ENCODE measurements at regions not wholly inside any gene's neighbourhood (a gene's known extent, or its start where the extent isn't known, plus 50 kb on each side); places are given as distances from the start of the nearest gene placed in this dataset.

DNA sequence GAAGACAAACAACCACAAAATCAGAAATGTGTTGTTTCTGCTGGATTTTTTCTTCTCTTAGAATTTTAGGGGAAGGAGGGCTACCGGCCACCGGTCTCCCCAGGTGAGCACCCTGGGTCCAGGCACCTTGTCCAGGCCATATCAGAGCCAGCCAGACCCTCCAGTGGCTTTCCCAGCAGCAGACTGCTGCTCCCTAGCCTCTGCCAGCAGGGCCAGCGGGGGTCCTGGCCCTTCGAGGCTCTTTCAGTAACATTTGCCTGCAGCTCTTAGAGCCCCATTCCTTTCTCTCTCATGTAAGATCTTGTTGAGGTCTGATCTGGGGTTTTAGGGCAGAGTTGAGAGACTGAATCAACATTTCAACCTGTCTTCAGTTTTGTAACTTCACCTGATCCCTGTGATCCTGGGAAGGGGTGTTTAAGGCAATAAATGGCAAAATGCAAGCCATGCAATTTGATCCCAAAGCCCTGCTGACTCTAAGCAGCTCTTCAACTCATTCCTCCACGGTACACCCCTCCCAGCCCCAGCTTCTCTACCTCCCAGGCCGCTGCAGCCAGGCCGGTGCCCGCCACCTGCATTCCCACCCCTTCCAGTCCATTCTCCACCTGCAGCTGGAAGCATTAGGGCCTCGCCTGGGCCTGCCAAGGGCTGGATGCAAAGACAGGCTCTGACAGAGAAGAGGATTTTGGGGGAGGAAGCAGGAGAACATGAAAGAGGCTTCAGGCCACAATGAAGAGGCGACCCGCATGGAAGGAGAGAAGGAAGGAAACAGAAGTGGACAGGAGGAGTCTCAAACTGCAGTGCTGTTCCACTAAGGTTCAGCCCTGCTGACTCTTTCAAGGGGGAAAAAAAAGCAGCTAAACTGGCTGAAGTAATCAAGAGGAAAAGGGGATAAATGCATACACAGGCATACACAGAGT lies 113.0 kb upstream of the FGF3 start:
- no peak for DNase-seq (ENCODE audit: low read depth)

DNA sequence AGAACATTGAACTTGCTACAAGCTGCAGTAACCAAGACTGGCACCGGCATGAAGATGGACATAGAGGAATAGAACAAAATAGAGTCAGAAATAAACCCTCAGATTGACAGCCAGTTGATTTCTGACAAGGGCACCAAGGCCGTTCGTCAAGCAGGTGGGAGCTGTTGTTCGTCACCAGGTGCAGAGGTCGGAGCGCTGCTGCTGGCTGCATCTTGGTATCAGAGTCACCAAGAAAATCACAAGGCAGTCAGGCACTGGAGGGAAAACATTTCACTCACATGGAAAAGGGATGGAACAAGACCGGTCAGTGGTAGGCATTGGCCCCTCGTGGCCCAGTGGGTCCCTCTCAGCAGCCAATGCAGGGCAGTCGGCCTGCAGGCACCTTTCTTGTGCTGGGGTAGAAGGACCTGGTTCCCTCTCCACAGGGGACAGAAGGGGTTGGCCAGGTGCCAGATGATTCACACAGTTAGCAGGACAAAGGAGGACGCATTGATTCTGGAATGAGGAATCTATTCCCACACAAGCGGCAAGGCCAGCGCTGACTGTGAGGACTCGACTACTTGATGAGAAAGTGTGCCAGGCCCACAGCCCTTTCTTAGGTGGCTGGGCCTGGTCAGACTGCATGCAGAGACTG lies 115.8 kb upstream of the FGF3 start:
- no peak for DNase-seq (ENCODE audit: low read depth)

DNA sequence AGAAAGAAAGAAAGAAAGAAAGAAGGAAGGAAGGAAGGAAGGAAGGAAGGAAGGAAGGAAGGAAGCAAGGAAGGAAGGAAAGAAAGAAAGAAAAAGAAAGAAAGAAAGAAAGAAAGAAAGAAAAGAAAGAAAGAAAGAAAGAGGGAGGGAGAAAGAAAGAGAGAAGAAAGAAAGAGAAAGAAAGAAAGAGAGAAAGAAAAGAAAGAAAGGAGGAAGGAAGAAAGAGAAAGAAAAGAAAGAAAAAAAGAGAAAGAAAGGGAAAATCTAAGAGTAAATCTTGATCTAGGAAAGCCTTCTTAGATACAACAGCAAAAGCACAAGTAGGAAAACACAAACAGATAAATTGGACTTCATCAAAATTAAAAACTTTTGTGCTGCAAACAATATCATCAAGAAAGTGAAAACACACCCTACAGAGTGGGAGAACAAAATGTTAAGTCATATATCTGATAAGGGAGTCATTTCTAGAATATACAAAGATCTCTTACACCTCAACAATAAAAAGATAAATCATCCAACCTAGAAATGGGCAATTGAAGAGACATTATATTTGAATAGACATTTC lies 116.8 kb upstream of the FGF3 start:
- DNase-seq (ENCODE audit: low read depth) = no peak

DNA sequence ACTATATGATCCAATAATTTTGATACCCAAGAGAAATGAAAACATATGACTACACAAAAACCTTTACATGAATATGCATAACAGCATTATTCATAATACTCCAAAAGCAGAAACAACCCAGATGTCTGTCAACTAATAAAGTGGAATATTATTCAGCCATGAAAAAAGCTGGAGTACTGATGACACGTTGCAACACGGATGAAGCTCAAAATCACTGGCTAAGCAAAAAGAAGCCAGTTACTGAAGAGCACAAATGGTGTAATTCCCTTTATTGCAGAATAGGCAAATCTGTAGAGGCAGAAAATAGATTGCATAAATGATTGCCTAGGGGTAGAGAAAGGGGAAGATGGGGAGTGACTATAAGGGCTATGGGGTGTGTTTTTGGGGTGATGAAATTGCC lies 117.6 kb upstream of the FGF3 start:
- DNase-seq (ENCODE audit: low read depth) = no peak

DNA sequence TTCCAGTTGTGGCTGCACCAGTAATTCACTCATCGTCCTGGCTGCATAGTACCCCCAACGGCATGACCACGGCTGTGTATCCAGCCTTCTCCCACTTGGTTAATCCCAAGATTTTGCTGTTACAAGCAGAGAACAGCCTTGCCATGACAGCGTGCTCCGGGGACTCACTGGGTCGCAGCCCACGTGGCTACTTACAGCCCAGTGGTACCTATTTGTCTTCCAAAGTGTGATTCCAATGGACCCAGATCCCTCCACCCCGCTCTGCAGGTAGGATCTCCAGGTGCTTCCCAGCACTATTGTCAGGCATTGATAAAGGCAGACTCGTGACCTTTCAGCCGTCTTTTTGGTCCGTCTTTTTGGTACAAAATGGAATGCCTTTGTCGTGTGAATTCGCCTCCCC lies 119.0 kb upstream of the FGF3 start:
- no peak for DNase-seq (ENCODE audit: low read depth)

DNA sequence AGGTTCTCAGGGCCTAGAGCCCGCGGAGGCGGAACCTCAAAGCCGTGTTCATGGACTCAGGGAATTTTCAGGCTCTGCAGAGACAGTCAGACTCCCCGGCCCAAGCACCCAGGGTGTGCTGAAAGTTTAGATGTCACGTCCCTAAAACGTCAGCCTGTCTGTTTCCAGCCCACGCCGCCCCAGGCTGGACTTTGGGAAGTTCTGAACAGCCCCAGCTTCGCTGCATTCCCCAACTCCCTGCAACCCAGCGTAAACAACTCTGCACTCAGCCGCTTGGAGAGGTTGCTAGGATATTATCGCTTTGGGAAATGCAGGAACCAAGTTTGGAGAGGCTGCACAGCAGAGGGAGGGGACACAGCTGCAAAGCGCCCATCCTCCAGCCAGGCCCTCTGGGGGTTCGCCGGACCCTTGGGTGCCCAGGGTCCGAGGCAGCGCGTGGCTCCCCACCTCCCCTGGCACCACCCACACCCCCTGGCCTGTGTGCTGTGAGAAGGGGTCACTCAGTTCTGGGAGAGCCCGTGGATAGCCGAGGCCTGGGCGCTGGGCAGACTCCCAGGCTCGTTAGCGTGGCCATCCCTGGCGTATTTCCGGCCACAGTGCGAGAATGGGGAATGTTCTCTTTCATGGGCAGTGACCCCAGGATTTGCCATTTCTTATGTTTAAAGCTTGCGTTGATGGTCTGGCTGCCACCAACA lies 120.5 kb upstream of the FGF3 start:
- DNase-seq (ENCODE audit: low read depth) = no peak

DNA sequence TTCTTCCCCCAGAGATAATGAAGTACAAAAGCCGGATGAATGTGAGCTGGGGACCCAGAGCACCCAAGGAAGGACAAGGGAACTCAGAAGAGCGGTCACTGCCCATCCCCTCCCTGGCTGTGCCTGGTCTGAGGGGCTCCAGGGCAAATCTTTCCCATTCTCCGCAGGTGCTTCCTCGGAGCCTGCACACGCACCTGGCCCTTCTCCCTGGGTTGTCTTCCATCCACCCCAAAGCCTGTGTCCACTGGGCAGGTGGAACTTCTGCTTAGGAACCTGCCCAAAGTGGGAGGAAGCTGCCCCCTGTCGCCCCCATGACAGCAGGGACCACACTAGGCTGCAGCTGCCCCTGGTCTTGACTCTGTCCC lies 121.0 kb upstream of the FGF3 start:
- DNase-seq (ENCODE audit: low read depth) = no peak

DNA sequence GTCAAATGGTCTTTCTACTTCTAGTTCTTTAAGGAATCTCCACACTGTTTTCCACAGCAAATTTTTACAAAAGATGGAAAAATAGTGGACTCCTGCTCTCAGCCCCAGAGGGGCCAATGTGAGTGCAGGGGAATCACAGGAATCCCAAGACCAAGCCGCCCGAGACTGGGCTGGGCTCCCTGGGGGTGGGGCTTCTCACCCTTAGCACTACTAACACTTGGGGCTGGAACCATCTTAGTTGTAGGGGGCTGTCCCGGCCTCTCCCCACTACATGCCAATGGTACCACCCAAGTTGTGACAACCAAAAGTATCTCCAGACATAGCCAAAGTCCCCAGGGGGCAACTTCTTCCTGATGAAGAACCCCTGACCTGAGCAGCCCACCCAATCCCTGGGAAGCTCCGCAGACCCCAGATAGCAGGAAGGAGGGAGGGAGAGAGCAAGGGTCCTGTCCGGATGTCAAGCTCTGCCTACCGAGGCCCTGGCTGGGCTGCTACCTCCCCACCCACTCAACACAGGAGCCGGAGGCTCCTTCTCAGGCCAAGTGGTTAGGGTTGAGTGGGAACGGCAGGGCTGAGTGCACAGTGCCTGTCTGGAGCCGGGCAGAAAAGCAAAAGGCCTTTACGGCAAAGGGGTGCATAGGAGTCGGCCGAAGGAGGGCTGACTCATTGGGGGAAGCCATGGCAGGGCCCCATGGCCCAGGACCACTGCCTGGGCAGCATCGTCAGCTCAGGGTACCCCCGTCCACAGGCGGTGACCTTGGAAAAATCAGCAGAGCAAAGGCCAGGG lies 122.5 kb upstream of the FGF3 start:
- DNase-seq (ENCODE audit: low read depth) = no peak

DNA sequence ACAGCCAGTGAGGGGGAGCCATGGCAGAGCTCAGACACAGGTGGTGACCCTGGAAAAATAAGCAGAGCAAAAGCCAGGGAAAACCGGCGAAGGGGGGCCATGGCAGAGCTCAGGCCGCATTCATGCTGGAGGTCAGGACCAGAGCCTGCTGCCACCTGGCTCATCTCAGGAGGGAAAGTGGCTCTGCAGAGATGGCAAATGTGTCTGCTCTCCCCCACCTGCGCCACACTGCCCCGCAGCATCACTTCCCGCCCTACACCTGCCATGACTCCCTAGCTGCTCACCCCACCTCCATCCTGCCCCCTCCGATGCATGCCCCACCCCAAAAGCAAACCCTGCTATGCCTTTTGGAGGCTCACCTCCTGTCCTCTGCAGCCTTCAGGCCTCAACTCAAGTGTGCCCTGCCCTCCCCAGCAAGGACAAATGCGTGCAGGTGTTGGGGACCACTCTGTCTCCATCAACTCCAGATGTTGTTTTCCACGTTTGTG lies 123.2 kb upstream of the FGF3 start:
- no peak for DNase-seq (ENCODE audit: low read depth)

DNA sequence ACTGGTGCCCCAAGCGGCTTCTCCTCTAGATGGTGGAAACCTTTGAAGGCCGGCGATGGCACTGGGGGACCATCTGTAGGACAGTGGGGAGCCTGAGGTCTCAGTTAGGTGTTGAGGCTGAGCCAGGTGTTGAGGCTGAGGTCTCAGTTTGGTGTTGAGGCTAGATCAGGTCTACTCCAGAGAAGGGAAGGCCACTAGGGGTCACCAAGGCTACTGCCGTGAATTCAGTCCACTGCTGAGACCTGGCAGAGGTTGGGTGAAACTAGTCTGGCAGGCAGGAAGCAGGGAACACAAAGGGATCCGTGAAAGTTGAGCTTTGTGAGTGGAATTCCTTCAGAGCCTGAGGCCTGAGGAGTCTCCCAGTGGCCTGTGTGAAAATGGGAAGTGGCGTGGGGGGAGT lies 123.8 kb upstream of the FGF3 start:
- no peak for DNase-seq (ENCODE audit: low read depth)

DNA sequence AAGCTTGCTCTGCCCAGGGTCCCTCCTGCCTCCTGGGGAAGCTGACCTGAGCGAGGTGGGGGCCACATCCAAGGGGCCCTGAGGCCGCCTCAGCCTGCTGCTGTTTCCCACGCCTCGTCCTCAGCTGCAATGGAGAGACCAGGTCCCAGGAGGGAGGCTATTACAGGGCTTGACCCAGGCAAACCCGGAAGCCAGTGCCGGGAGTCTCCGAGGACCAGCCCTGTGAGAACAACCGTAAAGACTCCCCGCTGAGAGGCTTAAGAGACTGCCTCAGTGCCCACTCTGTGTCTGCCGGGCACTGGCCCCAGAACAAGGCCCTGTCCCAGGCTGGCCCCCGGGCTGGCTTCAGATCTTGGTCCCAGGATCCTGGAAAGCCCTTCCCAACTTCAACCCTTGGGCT lies 124.3 kb upstream of the FGF3 start:
- no peak for DNase-seq (ENCODE audit: low read depth)

DNA sequence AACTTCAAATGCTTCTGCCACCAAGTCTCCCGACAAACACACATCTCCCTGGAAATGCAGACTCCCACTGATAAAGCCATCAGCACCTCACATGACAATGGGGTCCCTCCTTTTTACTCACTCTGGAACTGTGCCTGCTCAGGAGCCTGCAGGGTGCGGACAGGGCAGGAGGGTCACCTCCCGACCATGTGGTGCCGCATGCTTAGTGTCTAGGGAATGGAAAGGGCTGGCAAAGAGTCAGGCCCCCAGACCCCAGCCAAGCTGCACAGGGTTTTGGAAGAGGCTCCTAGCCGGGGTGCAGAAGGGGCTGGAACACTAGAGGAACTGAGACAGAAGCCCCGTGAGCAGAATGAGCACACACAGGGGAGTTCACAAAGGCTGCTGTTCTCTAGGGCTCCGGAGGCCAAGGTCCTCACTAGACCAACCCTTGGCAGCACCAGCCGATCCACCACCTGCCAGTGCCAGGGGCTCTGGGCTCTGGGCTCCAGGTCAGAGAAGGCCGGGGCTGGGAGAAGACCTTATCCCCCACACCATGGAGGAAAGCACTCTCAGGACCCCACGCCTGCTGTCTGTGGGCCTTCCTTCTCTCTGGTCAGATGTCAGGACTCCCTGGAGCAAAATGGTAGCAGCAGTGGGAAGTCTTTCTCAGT lies 125.1 kb upstream of the FGF3 start:
- no peak for DNase-seq (ENCODE audit: low read depth)

DNA sequence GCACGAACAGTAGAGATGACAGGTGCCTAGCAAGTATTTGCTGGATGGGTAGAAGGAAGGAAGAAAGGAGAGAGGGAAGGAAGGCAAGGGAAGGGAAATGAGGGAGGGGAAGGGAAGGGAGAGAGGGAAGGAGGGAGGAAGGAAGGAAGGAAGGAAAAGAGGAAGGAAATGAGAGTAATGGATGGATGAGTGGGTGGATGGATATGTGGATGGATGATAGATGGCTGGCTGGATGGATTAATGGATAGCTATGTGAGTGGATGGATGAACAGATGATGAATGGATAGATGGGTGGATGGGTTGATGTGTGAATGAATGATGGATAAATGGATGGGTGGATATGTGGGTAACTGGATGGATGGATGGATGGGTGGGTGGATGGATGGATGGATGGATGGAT lies 125.9 kb upstream of the FGF3 start:
- no peak for DNase-seq (ENCODE audit: low read depth)

DNA sequence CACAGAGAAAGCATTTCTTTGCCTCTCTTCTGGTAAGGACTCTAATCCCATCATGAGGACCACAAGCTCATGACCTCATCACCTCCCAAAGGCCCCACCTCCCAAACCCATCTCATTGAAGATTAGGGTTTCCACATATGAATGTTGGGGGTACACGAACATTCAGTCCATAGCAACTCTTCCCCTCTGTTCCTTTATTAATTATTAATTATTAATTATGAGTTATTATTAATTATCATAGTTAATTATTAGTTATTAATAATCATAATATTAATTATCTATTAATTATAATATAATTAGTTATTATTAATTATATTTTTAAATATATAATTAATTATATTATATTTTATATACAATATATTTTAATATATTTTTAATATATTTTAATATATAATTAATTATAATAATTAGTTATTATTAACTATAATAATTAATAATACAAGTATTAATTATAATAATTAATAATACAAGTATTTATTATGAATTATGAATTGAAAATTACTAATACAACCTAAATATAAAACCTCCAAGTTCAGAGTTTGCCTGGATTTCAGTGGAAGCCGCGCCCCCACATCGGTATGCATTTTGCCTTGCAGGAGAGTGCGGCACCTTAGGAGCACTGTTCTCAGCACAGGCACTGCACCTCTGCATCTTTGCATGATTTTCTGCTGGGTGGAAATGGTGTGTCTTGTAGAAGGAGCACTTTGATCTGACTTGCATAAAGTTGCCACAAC lies 128.0 kb upstream of the FGF3 start:
- no peak for DNase-seq (ENCODE audit: low read depth)

DNA sequence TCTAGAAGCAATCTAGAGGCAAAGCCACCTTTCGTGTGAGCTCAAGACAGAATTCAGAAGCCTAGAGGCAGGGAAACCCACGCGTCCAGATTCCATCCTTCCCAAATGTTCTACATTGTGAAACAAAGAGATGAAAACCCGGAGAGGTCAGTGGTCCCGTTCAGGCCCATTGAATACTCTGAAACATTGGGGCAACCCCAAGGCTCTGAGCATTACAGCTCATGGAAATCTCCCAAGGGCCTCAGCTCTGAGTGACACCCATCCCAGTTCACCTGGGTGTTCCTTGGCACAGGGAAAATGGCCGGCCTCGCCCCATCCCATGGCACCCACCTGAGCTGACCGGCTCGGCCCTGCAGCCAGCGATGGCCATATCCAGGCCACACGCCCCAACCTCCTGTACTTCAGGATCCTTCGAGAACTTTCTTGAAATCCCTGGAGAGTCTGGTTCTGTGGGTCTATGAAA lies 128.6 kb upstream of the FGF3 start:
- no peak for DNase-seq (ENCODE audit: low read depth)

DNA sequence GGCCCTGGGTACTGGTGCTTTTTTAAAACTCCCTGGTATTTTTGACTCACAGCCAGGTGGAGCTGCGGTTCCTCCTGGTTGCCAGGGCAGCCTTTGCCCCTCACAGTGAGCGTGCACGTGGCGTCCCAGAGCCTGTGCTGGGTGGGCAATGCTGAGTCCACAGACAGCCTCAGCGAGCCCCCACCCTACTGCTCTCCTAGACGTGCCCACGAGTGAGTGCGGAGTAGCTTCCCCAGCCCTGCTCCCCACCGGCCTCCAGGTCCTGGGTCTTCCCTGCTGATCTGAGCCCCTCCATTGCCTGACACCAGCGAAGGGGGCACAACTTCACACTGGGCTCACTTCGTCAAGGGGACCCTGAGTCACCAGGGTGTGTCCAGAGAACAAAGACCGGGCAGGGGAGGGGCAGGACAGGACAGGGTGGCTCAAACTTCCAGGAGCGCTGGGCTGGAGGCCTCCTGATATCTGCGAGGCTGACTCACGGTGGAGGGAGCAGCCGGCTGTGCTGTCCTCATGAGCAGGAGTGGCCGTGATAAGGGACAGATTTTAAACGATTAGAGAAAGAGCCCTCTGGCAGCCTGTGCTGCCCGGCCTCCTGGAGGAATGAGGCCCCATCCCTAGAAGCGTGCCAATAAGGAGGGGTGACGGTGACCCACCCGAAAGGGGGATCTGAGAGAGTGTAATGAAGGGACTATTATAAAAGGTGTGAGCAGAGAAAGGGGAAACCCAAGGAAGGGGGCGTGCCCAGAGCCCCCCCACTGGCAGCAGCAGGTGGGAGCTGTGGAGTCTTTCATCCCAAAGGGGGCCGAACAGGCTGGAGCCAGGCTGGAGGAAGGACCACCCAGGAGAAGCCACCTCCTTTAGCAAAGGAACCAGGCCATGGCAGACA lies 129.3 kb upstream of the FGF3 start:
- DNase-seq (ENCODE audit: low read depth) = no peak

DNA sequence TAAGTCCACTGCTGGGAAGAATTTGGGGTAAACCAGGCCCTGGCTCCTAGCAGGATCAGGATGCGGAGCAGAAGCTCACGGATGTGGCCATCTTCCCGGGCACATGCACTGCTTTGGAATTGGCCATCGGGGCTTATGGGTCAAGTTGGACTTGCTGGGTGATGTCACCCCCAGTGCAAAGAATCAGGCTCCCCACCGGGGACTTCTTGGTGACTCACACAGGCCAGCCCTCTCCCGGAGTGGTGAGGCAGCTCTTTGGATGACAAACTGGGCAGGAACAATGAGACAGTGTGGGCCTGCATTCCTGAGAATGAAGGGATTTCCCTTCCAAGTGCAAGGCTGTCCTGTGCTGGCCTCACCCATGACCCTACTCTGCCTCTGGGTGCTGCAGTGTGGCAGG lies 128.8 kb upstream of the ANO1 start:
- no peak for DNase-seq (ENCODE audit: low read depth)

DNA sequence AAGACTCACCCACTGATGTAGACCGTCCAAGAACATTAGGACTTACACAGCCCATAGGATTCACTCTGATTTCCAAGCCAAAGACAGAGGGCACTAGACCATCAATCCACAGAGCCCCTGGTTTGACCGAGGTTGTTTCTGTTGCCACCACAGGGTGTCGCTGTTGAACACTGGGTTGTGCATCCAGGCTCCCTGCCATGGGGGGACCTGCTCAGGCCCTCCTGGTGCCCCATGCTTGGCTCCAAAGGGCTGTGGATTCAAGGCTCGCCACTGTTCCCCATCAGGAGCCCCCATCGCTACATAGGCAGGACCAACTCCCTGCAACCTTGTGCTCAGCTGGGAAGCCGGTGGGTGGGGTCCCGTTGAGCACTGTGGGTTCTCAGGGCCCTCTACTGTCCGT lies 128.0 kb upstream of the ANO1 start:
- no peak for DNase-seq (ENCODE audit: low read depth)

DNA sequence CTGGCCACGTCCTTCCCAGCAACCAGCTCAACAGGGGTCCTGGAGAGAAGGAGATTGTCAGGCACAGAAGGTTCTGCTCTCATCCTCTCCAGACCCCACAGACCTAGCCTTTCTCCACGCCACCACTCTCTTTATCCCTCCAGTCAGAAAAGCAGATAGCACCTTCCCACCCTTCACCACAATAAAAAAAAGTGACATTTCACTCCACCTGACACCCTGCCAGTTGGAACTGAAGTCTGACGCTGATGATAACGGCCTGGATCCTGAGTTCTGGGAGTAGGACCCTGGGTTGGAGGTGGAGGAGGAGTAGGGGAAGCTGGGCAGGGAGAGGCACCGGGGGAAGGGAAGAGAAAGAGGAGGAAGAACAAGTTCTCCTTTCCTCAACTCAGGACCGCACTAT lies 127.5 kb upstream of the ANO1 start:
- no peak for DNase-seq (ENCODE audit: low read depth)

DNA sequence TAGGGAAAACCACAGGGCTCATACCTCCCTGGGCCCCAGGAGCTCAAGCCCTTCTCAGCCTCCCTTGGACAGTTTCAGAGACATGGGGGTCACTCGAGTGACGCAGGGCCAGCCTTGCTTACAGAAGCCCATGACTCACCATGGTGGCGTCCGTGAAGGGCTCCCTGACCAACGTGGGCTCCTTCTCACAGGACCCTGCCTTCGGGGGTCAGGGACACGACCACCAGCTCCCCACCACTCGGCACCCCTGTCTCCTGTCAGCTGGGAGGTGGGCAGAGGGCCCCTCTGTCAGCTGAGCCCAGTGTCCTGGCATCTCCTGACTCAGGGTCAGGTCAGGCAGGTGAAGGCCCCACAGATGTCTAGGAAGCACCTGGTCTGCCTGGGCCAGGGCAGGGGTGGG lies 126.3 kb upstream of the ANO1 start:
- no peak for DNase-seq (ENCODE audit: low read depth)

Data from activated T-cell treated with anti-CD3 and anti-CD28 coated beads for 1 hour (primary cell).